NCI-H526 treated with DMSO at 0.1 percent for 48 hours (cell line): ENCODE measurements at regions not wholly inside any gene's neighbourhood (a gene's known extent, or its start where the extent isn't known, plus 50 kb on each side); places are given as distances from the start of the nearest gene placed in this dataset.
A peak's percentile ranks its signal among the peaks of the same experiment; 100 is the strongest.

Experiments
- DNase-seq: peaks from one replicate; lab custom pipeline; 2025; lab: John Stamatoyannopoulos, UW

GRCh38 chr4:54988655-54989054 lies 136.7 kb downstream of the KDR start:
- no peak for DNase-seq

GRCh38 chr4:54986095-54986846 lies 139.1 kb downstream of the KDR start:
- DNase-seq = peak; percentile 41

- DNase-seq = no peak
These were observed 148.7 kb downstream of the KDR start for GRCh38 chr4:54976682-54977081.

- no peak for DNase-seq
These were observed 149.4 kb downstream of the KDR start for GRCh38 chr4:54976031-54976430.

- no peak for DNase-seq
These were observed 151.6 kb downstream of the KDR start for GRCh38 chr4:54973784-54974183.

- peak; percentile 70 for DNase-seq
These were observed 153.9 kb downstream of the KDR start for GRCh38 chr4:54971474-54971950.

GRCh38 chr4:54967289-54967688 lies 158.1 kb downstream of the KDR start:
- DNase-seq = no peak

GRCh38 chr4:54961357-54961975 lies 163.9 kb downstream of the KDR start:
- DNase-seq = peak; percentile 31

- DNase-seq = no peak
These were observed 165.7 kb downstream of the KDR start for GRCh38 chr4:54959651-54960116.

- DNase-seq = no peak
These were observed 166.3 kb downstream of the KDR start for GRCh38 chr4:54959131-54959530.

GRCh38 chr4:54958236-54958635 lies 167.2 kb downstream of the KDR start:
- DNase-seq = no peak

GRCh38 chr4:54954656-54955388 lies 170.6 kb downstream of the KDR start:
- DNase-seq = no peak

- DNase-seq = no peak
These were observed 178.7 kb downstream of the KDR start for GRCh38 chr4:54946741-54947140.

- no peak for DNase-seq
These were observed 179.6 kb downstream of the KDR start for GRCh38 chr4:54945838-54946237.

- no peak for DNase-seq
These were observed 182.7 kb downstream of the KDR start for GRCh38 chr4:54942721-54943120.

- DNase-seq = no peak
These were observed 183.3 kb downstream of the KDR start for GRCh38 chr4:54941994-54942552.

- no peak for DNase-seq
These were observed 184.2 kb downstream of the KDR start for GRCh38 chr4:54940996-54941865.

- no peak for DNase-seq
These were observed 187.9 kb downstream of the KDR start for GRCh38 chr4:54937501-54937900.

GRCh38 chr4:54933579-54933978 lies 191.8 kb downstream of the KDR start:
- no peak for DNase-seq

- no peak for DNase-seq
These were observed 195.2 kb downstream of the KDR start for GRCh38 chr4:54930226-54930625.

- no peak for DNase-seq
These were observed 195.9 kb downstream of the KDR start for GRCh38 chr4:54929459-54929858.

GRCh38 chr4:54924891-54925290 lies 200.5 kb downstream of the KDR start:
- no peak for DNase-seq
